OCI-LY1 (cell line): ENCODE measurements at regions not wholly inside any gene's neighbourhood (a gene's known extent, or its start where the extent isn't known, plus 50 kb on each side); places are given as distances from the start of the nearest gene placed in this dataset.
"Not testable (repeated sequence)": the region's sequence is repeated elsewhere in the genome, so short reads cannot be mapped to it uniquely, and the experiment has no call there.

Source experiments
- EZH2 ChIP-seq: fragments of 200-600 bp; sonication (generic), shearing (Covaris generic); IDR thresholded peaks from 2 replicates; pipeline ENCODE4 v1.8.0; 2017; ENCODE audit warnings: borderline replicate concordance, mixed run types, mild to moderate bottlenecking, antibody characterized with exemption, low read length, moderate library complexity, mixed read lengths
- TF ChIP-seq, protein P1 (sequence below): fragments of 200-600 bp; sonication (generic), shearing (Covaris generic); IDR thresholded peaks from 2 replicates; pipeline ENCODE4 v1.5.1; 2017; ENCODE audit warnings: mild to moderate bottlenecking, antibody characterized with exemption, low read length, moderate library complexity, mixed read lengths

DNA sequence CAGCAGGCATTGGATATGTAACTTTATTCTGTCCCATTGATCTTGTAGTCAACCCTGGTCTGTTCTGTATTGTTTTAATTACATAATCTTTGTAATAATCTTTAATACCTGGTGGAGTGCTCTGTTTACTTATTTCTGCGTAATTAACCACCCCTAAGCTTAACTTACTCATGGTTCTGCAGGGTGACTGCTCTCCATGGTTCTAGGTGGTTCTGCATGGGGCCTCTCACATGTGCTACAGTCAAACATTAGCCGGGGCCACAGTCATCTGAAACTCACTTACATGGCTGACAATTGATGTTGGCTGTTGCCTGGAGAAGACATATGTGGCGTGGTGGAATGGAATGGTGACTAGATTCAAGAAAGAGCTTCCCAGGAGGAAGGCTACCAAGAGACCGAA is 1709.8 kb downstream of the SPATA31A7 start:
- TF ChIP-seq EZH2: not testable (repeated sequence)
- TF ChIP-seq, protein P1, sequence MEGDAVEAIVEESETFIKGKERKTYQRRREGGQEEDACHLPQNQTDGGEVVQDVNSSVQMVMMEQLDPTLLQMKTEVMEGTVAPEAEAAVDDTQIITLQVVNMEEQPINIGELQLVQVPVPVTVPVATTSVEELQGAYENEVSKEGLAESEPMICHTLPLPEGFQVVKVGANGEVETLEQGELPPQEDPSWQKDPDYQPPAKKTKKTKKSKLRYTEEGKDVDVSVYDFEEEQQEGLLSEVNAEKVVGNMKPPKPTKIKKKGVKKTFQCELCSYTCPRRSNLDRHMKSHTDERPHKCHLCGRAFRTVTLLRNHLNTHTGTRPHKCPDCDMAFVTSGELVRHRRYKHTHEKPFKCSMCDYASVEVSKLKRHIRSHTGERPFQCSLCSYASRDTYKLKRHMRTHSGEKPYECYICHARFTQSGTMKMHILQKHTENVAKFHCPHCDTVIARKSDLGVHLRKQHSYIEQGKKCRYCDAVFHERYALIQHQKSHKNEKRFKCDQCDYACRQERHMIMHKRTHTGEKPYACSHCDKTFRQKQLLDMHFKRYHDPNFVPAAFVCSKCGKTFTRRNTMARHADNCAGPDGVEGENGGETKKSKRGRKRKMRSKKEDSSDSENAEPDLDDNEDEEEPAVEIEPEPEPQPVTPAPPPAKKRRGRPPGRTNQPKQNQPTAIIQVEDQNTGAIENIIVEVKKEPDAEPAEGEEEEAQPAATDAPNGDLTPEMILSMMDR: not testable (repeated sequence)
